ENCODE measurements at regions not wholly inside any gene's neighbourhood (a gene's known extent, or its start where the extent isn't known, plus 50 kb on each side); places are given as distances from the start of the nearest gene placed in this dataset.

DNA sequence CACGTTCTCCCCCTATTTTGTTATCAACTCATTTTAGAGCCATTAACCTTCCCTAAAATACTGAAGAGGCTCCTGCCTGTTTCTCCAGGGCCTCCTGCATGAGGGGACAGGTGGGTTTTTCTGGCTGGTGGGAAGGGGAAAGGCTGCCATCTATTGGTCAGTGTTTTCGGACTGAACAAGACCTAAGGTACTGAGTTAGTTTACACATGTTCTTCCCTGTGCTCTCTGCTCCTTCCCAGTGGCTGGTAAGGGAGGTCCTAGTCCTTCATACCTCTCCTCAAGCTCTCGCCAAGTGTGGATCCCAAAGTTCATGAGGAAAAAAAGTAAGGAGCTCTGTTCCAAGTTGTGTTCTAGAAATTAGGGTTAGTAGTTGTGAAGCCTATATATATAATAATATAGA lies 357.5 kb downstream of the FSCB start:
- POLR2A ChIA-PET, result no interaction called here
- 20% methylated on average over 1 of the region's 3 CpGs for WGBS (ENCODE audit: insufficient coverage)

DNA sequence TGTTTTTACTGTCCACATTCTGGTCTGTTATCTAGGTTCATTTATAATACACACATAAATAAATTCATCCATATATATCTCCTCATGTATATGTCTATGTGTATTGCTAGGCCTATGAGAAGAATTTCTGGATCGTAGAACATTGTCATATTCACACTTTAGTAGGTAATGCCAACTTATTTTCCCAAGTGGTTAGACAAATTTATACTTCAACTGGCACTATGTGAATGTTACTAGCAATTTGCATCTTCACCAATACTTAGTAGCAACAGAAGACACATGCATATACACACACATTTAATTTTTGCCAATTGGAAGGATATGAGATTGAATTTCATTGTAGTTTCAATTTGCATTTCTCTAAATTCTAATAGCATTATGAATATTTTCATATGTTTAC lies 365.1 kb downstream of the FSCB start:
- Histone ChIP-seq H2AFZ (ENCODE audit: insufficient read depth, low read depth, low read length, poor library complexity, severe bottlenecking) (no peak overlapping the region), H3K36me3 (replicated peaks in 1 of 2; ENCODE audit: control extremely low read depth in 1 of 2, control insufficient read depth in 1 of 2, extremely low read depth in 1 of 2, insufficient read depth in 2 of 2, low read length in 1 of 2) (no peaks in the 10 kb centered on the region), H3K4me3 (ENCODE audit: control extremely low read depth in 1 of 5, extremely low read depth in 1 of 5, insufficient read depth in 1 of 5, low read depth in 2 of 5, low read length in 4 of 5) (no peak overlapping the region), H3K27me3 (replicated peaks in 1 of 4; ENCODE audit: control extremely low read depth in 1 of 4, control insufficient read depth in 3 of 4, insufficient read depth in 4 of 4, low read length in 3 of 4) (no peaks in the 10 kb centered on the region), H3K79me2 (ENCODE audit: control insufficient read depth, insufficient read depth, low read length) (no peaks in the 10 kb centered on the region), H3K4me1 (ENCODE audit: control insufficient read depth in 2 of 2, insufficient read depth in 2 of 2, low read length in 2 of 2) (no peaks in the 10 kb centered on the region), H3K4me2 (replicated peaks; ENCODE audit: low read depth, low read length, poor library complexity, severe bottlenecking) (no peak overlapping the region), H3K27ac (ENCODE audit: low read length in 2 of 2) (no peak overlapping the region), H4K20me1 (ENCODE audit: control insufficient read depth, insufficient read depth, low read length, poor library complexity, severe bottlenecking) (no peaks in the 10 kb centered on the region), H3K9ac (ENCODE audit: low read length) (no peak overlapping the region), H3K9me3 (ENCODE audit: control extremely low read depth in 1 of 3, control insufficient read depth in 2 of 3, insufficient read depth in 1 of 3, low read length in 2 of 3) (no peaks in the 10 kb centered on the region)
- WGBS (ENCODE audit: insufficient coverage), result no CpG with 5 or more reads among the region's 1 CpG
- H3K27me3 Mint-ChIP-seq, result no peaks in the 10 kb centered on the region
- ChIA-PET POLR2A (no interaction called here), CTCF (no interaction called here)
- TF ChIP-seq, protein P1, sequence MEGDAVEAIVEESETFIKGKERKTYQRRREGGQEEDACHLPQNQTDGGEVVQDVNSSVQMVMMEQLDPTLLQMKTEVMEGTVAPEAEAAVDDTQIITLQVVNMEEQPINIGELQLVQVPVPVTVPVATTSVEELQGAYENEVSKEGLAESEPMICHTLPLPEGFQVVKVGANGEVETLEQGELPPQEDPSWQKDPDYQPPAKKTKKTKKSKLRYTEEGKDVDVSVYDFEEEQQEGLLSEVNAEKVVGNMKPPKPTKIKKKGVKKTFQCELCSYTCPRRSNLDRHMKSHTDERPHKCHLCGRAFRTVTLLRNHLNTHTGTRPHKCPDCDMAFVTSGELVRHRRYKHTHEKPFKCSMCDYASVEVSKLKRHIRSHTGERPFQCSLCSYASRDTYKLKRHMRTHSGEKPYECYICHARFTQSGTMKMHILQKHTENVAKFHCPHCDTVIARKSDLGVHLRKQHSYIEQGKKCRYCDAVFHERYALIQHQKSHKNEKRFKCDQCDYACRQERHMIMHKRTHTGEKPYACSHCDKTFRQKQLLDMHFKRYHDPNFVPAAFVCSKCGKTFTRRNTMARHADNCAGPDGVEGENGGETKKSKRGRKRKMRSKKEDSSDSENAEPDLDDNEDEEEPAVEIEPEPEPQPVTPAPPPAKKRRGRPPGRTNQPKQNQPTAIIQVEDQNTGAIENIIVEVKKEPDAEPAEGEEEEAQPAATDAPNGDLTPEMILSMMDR (IDR thresholded peaks at IDR 0.05), result no peak
- TF ChIP-seq EZH2 (IDR thresholded peaks at IDR 0.05; ENCODE audit: borderline replicate concordance, insufficient read depth, low read depth, low read length, poor library complexity, severe bottlenecking), result no peak
- no peak for ATAC-seq (ENCODE audit: low read depth)
- no peak for DNase-seq
- intact Hi-C loops (cut with micrococcal nuclease), result no loop called here
- peaks cover 2% of the 10 kb centered on the region for H3K9me3 Mint-ChIP-seq (ENCODE audit: insufficient read depth)
- no peak overlapping the region for H3K4me3 Mint-ChIP-seq
- H3K4me1 Mint-ChIP-seq, result no peaks in the 10 kb centered on the region
- no peak overlapping the region for H3K27ac Mint-ChIP-seq

More for the DNA sequence above, 357.5 kb downstream of the FSCB start:
- H3K9ac ChIP-seq (ENCODE audit: low read length), result no peak overlapping the region
- peaks cover 2% of the 10 kb centered on the region for H3K9me3 Mint-ChIP-seq (ENCODE audit: insufficient read depth)
- no peaks in the 10 kb centered on the region for H3K79me2 ChIP-seq (ENCODE audit: control insufficient read depth, insufficient read depth, low read length)
- H3K4me1 Mint-ChIP-seq, result peaks cover 2% of the 10 kb centered on the region
- no peaks in the 10 kb centered on the region for H3K27me3 ChIP-seq (replicated peaks in 1 of 4; ENCODE audit: control extremely low read depth in 1 of 4, control insufficient read depth in 3 of 4, insufficient read depth in 4 of 4, low read length in 3 of 4)
- no peaks in the 10 kb centered on the region for H4K20me1 ChIP-seq (ENCODE audit: control insufficient read depth, insufficient read depth, low read length, poor library complexity, severe bottlenecking)
- no peak overlapping the region for H3K4me3 Mint-ChIP-seq
- DNase-seq (peak; percentile 5), ATAC-seq (ENCODE audit: low read depth) (no peak)
- no peak overlapping the region for H2AFZ ChIP-seq (ENCODE audit: insufficient read depth, low read depth, low read length, poor library complexity, severe bottlenecking)
- no peak overlapping the region for H3K4me2 ChIP-seq (replicated peaks; ENCODE audit: low read depth, low read length, poor library complexity, severe bottlenecking)
- no peaks in the 10 kb centered on the region for H3K27me3 Mint-ChIP-seq
- CTCF ChIA-PET, result interaction anchor here (1.1 kb wide), 1 partner anchor 17 kb away, joined by 3 read pairs; no protein-coding TSS in a partner anchor
- no peak overlapping the region for H3K27ac ChIP-seq (ENCODE audit: low read length in 2 of 2)
- TF ChIP-seq EZH2 (IDR thresholded peaks at IDR 0.05; ENCODE audit: borderline replicate concordance, insufficient read depth, low read depth, low read length, poor library complexity, severe bottlenecking), result no peak
- TF ChIP-seq, protein P1 (IDR thresholded peaks at IDR 0.05), result no peak
- peaks cover 0 to 4% (median 0%) of the 10 kb centered on the region in 3 donors for H3K9me3 ChIP-seq (ENCODE audit: control extremely low read depth in 1 of 3, control insufficient read depth in 2 of 3, insufficient read depth in 1 of 3, low read length in 2 of 3)
- no peak overlapping the region for H3K27ac Mint-ChIP-seq
- intact Hi-C loops (cut with micrococcal nuclease), result no loop called here
- no peaks in the 10 kb centered on the region for H3K36me3 ChIP-seq (replicated peaks in 1 of 2; ENCODE audit: control extremely low read depth in 1 of 2, control insufficient read depth in 1 of 2, extremely low read depth in 1 of 2, insufficient read depth in 2 of 2, low read length in 1 of 2)
- H3K4me1 ChIP-seq (ENCODE audit: control insufficient read depth in 2 of 2, insufficient read depth in 2 of 2, low read length in 2 of 2), result no peaks in the 10 kb centered on the region
- no peak overlapping the region for H3K4me3 ChIP-seq (ENCODE audit: control extremely low read depth in 1 of 5, extremely low read depth in 1 of 5, insufficient read depth in 1 of 5, low read depth in 2 of 5, low read length in 4 of 5)

All from B cell (primary cell).